HepG2 (cell line): ENCODE measurements at regions not wholly inside any gene's neighbourhood (a gene's known extent, or its start where the extent isn't known, plus 50 kb on each side); places are given as distances from the start of the nearest gene placed in this dataset.

ENCODE experiments used
- ATF7-NPFF ChIP-seq: sonication (generic); formaldehyde crosslinking; IDR thresholded peaks from 2 replicates; pipeline ENCODE4 v1.8.1; 2023; ENCODE audit warnings: mild to moderate bottlenecking, low read depth, missing genetic modification reagents, moderate library complexity
- DMAP1 ChIP-seq: IDR thresholded peaks from 2 replicates; pipeline ENCODE4 v1.6.1; 2016
- FIP1L1 ChIP-seq: fragments of 200-400 bp; formaldehyde crosslinking; IDR thresholded peaks from 2 replicates; pipeline ENCODE4 v1.6.1; 2018; ENCODE audit warnings: low read depth, mild to moderate bottlenecking, low read length, moderate library complexity, borderline replicate concordance; ENCODE audit not compliant: insufficient read depth
- FOXO1 ChIP-seq: sonication (generic); formaldehyde crosslinking; IDR thresholded peaks from 2 replicates; pipeline ENCODE4 v1.4.0; 2020; ENCODE audit warnings: missing genetic modification reagents
- KAT2B ChIP-seq: fragments of 150-350 bp; IDR thresholded peaks from 2 replicates; pipeline ENCODE4 v1.6.1; 2014; ENCODE audit warnings: low read depth, low read length, borderline replicate concordance
- KLF13 ChIP-seq: sonication (generic); formaldehyde crosslinking; IDR thresholded peaks from 2 replicates; pipeline ENCODE4 v1.4.0; 2020; ENCODE audit warnings: mild to moderate bottlenecking, missing genetic modification reagents
- LCORL ChIP-seq, 2 experiments: fragments of 450-650 bp in 1 of 2; sonication (generic) in 1 of 2; formaldehyde crosslinking in 1 of 2; IDR thresholded peaks; 2 replicates each; pipeline versions ENCODE4 v1.5.0 to v1.6.1; 2017 to 2020; ENCODE audit warnings: antibody characterized with exemption in 1 of 2, missing genetic modification reagents in 1 of 2
- NFATC3 ChIP-seq: sonication (generic); formaldehyde crosslinking; IDR thresholded peaks from 2 replicates; pipeline ENCODE4 v1.5.1; 2020; ENCODE audit warnings: mild to moderate bottlenecking, missing genetic modification reagents
- PHF5A ChIP-seq: IDR thresholded peaks from one replicate; pipeline ENCODE4 v1.6.1; 2018; ENCODE audit warnings: low read depth, missing genetic modification reagents; ENCODE audit not compliant: unreplicated experiment
- POLR2G ChIP-seq: fragments of 200-400 bp; formaldehyde crosslinking; IDR thresholded peaks from 2 replicates; pipeline ENCODE4 v1.6.1; 2018; ENCODE audit warnings: mild to moderate bottlenecking, low read depth, low read length, moderate library complexity
- U2AF1 ChIP-seq: fragments of 200-400 bp; formaldehyde crosslinking; optimal IDR thresholded peaks from 2 replicates; pipeline ENCODE3; 2017; ENCODE audit warnings: mild to moderate bottlenecking, low read depth, low read length
- ZBTB21 ChIP-seq: sonication (generic); formaldehyde crosslinking; IDR thresholded peaks from 2 replicates; pipeline ENCODE4 v1.4.0; 2020; ENCODE audit warnings: missing genetic modification reagents
- ZMAT3 ChIP-seq: sonication (generic); formaldehyde crosslinking; conservative IDR thresholded peaks from 2 replicates; pipeline ENCODE4 v1.7.0; 2021; ENCODE audit warnings: missing genetic modification reagents
- ZNF101 ChIP-seq: sonication (generic); formaldehyde crosslinking; IDR thresholded peaks from 2 replicates; pipeline ENCODE4 v1.4.0; 2020; ENCODE audit warnings: mild to moderate bottlenecking, low read depth, missing genetic modification reagents, borderline replicate concordance
- ZNF530 ChIP-seq: sonication (generic); formaldehyde crosslinking; IDR thresholded peaks from 2 replicates; pipeline ENCODE4 v1.5.0; 2020; ENCODE audit warnings: low read depth, mild to moderate bottlenecking, missing genetic modification reagents
- ZNF562 ChIP-seq: sonication (generic); formaldehyde crosslinking; IDR thresholded peaks from 2 replicates; pipeline ENCODE4 v1.8.0; 2022; ENCODE audit warnings: missing genetic modification reagents, borderline replicate concordance
- ZNF724P ChIP-seq: sonication (generic); formaldehyde crosslinking; IDR thresholded peaks from 2 replicates; pipeline ENCODE4 v1.8.0; 2022; ENCODE audit warnings: missing genetic modification reagents, borderline replicate concordance
- ZNF841 ChIP-seq: sonication (generic); formaldehyde crosslinking; IDR thresholded peaks from 2 replicates; pipeline ENCODE4 v1.8.1; 2023; ENCODE audit warnings: missing genetic modification reagents, borderline replicate concordance
- TF ChIP-seq, protein P1 (sequence below): sonication (generic); formaldehyde crosslinking; IDR thresholded peaks from 2 replicates; pipeline ENCODE4 v1.4.0; 2020; ENCODE audit warnings: low read depth, missing genetic modification reagents
- TF ChIP-seq, protein P2 (sequence below): sonication (generic); formaldehyde crosslinking; IDR thresholded peaks from 2 replicates; pipeline ENCODE4; 2020; ENCODE audit warnings: missing genetic modification reagents, mild to moderate bottlenecking, borderline replicate concordance

DNA sequence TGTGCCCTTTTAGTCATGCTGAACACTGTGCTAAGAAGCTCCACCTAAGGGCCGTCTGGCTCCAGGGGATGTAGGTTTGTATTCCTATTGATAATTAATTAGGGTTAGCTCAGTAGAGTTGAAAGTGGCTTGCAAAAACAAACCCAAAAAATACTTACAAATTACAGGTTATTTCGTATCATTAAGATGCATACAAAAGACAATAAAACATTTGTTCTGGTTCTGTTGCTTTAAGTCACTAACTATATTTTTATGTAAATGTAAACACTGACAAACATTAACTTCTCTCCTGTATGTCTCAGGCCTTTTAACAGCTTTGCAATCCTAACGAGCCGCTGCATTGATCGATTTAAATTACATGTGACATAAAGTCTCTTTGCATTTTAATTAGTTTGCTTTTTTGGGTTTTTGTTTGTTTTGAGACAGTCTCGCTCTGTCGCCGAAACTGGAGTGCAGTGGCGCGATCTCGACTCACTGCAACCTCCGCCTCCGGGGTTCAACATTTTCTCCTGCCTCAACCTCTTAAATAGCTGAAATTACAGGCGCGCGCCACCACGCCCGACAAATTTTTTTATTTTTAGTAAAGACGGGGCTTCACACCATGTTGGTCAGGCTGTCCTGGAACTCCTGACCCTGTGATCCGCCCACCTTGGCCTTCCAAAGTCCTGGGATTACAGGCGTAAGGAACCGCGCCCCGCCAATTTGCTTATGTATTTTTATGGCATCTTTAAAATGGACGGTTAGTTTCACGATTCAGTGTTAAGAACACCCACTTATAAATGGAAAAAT is 110.9 kb downstream of the HFE start (continued):
- TF ChIP-seq, protein P1, sequence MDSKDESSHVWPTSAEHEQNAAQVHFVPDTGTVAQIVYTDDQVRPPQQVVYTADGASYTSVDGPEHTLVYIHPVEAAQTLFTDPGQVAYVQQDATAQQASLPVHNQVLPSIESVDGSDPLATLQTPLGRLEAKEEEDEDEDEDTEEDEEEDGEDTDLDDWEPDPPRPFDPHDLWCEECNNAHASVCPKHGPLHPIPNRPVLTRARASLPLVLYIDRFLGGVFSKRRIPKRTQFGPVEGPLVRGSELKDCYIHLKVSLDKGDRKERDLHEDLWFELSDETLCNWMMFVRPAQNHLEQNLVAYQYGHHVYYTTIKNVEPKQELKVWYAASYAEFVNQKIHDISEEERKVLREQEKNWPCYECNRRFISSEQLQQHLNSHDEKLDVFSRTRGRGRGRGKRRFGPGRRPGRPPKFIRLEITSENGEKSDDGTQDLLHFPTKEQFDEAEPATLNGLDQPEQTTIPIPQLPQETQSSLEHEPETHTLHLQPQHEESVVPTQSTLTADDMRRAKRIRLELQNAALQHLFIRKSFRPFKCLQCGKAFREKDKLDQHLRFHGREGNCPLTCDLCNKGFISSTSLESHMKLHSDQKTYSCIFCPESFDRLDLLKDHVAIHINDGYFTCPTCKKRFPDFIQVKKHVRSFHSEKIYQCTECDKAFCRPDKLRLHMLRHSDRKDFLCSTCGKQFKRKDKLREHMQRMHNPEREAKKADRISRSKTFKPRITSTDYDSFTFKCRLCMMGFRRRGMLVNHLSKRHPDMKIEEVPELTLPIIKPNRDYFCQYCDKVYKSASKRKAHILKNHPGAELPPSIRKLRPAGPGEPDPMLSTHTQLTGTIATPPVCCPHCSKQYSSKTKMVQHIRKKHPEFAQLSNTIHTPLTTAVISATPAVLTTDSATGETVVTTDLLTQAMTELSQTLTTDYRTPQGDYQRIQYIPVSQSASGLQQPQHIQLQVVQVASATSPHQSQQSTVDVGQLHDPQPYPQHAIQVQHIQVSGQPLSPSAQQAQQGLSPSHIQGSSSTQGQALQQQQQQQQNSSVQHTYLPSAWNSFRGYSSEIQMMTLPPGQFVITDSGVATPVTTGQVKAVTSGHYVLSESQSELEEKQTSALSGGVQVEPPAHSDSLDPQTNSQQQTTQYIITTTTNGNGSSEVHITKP (CRISPR knock-in tag): no peak
- TF ChIP-seq ZNF562 (CRISPR knock-in tag) (no peak), U2AF1 (no peak), PHF5A (CRISPR knock-in tag) (peak; percentile 9), ZNF101 (CRISPR knock-in tag) (no peak), KLF13 (CRISPR knock-in tag) (no peak), ZNF530 (CRISPR knock-in tag) (no peak), POLR2G (peak; percentile 58), FIP1L1 (0 out of 2 replicates have a peak, but pooled peaks have one; percentile 69), NFATC3 (CRISPR knock-in tag) (no peak), ZNF724P (no peak), LCORL (IDR thresholded peaks at IDR 0.05) (no peak), LCORL (CRISPR knock-in tag; IDR thresholded peaks at IDR 0.05) (no peak), ZMAT3 (CRISPR knock-in tag) (no peak; the same call in 1 of the 2 replicates), ATF7-NPFF (CRISPR knock-in tag) (no peak), KAT2B (no peak), ZBTB21 (no peak), ZNF841 (no peak), FOXO1 (CRISPR knock-in tag) (no peak), DMAP1 (CRISPR knock-in tag) (0 out of 2 replicates have a peak, but pooled peaks have one; percentile 18)
- TF ChIP-seq, protein P2, sequence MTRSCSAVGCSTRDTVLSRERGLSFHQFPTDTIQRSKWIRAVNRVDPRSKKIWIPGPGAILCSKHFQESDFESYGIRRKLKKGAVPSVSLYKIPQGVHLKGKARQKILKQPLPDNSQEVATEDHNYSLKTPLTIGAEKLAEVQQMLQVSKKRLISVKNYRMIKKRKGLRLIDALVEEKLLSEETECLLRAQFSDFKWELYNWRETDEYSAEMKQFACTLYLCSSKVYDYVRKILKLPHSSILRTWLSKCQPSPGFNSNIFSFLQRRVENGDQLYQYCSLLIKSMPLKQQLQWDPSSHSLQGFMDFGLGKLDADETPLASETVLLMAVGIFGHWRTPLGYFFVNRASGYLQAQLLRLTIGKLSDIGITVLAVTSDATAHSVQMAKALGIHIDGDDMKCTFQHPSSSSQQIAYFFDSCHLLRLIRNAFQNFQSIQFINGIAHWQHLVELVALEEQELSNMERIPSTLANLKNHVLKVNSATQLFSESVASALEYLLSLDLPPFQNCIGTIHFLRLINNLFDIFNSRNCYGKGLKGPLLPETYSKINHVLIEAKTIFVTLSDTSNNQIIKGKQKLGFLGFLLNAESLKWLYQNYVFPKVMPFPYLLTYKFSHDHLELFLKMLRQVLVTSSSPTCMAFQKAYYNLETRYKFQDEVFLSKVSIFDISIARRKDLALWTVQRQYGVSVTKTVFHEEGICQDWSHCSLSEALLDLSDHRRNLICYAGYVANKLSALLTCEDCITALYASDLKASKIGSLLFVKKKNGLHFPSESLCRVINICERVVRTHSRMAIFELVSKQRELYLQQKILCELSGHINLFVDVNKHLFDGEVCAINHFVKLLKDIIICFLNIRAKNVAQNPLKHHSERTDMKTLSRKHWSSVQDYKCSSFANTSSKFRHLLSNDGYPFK (CRISPR knock-in tag): no peak
